ENCODE measurements at regions not wholly inside any gene's neighbourhood (a gene's known extent, or its start where the extent isn't known, plus 50 kb on each side); places are given as distances from the start of the nearest gene placed in this dataset.

DNA sequence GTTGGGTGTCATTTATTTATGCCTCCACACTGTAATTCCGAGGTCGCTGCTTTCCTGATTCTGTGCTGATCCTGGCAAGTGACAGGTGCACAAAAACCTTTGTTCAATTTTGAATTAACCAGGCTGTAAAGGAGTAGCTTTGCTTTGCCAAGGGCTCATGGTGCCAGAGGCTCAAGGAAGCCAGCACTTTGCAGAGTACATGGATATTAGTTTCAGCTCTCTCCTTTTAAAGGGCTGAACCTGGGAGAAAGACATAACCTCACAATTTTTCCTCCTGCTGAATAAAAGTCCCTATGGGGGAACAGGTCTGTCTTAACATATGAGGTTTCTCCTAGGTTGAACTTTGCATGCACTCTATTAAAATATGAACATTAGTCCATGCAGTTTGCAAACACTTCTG, 227.6 kb upstream of the WSB1 start:
- Histone ChIP-seq H3K4me3 (ENCODE audit: control insufficient read depth in 2 of 3, extremely low read depth in 1 of 3, insufficient read depth in 2 of 3, low read depth in 1 of 3, low read length in 3 of 3) (no peak overlapping the region), H3K4me2 (ENCODE audit: control insufficient read depth, extremely low read depth, insufficient read depth, low read depth, low read length) (no peak overlapping the region), H3K27ac (ENCODE audit: control insufficient read depth, insufficient read depth, low read length) (no peak overlapping the region), H3K36me3 (ENCODE audit: control insufficient read depth in 2 of 2, extremely low read depth in 1 of 2, insufficient read depth in 2 of 2, low read length in 2 of 2) (no peaks in the 10 kb centered on the region), H3K9me3 (ENCODE audit: control insufficient read depth, low read depth, low read length) (no peaks in the 10 kb centered on the region), H3K79me2 (ENCODE audit: control insufficient read depth, insufficient read depth, low read length) (no peaks in the 10 kb centered on the region), H3K4me1 (ENCODE audit: control insufficient read depth, extremely low read depth, insufficient read depth, low read length) (no peaks in the 10 kb centered on the region), H4K20me1 (ENCODE audit: control insufficient read depth, extremely low read depth, insufficient read depth, low read length) (no peaks in the 10 kb centered on the region), H3K9ac (ENCODE audit: control insufficient read depth, extremely low read depth, insufficient read depth, low read length) (no peak overlapping the region), H3K27me3 (ENCODE audit: control insufficient read depth, extremely low read depth, insufficient read depth, low read length) (no peaks in the 10 kb centered on the region), H2AFZ (ENCODE audit: control insufficient read depth, low read length) (no peak overlapping the region), H3K9me1 (ENCODE audit: control insufficient read depth, extremely low read depth, insufficient read depth, low read length) (no peaks in the 10 kb centered on the region)
- dilution Hi-C loops (cut with MboI; ENCODE audit: extremely low pct_ligation_motif_present, low sequenced_read_pairs) = no loop called here
- no peak for TF ChIP-seq EZH2 (IDR thresholded peaks at IDR 0.05; ENCODE audit: low read length)
- TF ChIP-seq, protein P1, sequence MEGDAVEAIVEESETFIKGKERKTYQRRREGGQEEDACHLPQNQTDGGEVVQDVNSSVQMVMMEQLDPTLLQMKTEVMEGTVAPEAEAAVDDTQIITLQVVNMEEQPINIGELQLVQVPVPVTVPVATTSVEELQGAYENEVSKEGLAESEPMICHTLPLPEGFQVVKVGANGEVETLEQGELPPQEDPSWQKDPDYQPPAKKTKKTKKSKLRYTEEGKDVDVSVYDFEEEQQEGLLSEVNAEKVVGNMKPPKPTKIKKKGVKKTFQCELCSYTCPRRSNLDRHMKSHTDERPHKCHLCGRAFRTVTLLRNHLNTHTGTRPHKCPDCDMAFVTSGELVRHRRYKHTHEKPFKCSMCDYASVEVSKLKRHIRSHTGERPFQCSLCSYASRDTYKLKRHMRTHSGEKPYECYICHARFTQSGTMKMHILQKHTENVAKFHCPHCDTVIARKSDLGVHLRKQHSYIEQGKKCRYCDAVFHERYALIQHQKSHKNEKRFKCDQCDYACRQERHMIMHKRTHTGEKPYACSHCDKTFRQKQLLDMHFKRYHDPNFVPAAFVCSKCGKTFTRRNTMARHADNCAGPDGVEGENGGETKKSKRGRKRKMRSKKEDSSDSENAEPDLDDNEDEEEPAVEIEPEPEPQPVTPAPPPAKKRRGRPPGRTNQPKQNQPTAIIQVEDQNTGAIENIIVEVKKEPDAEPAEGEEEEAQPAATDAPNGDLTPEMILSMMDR (optimal IDR thresholded peaks at IDR 0.05 in 1 of 3, IDR thresholded peaks at IDR 0.05 in 1 of 3, conservative IDR thresholded peaks at IDR 0.05 in 1 of 3; ENCODE audit: extremely low read depth in 1 of 3, insufficient read depth in 2 of 3, low read length in 3 of 3) = no peak
- FAIRE-seq = no peak
- no peak for DNase-seq (ENCODE audit: low read depth, low spot score)

DNA sequence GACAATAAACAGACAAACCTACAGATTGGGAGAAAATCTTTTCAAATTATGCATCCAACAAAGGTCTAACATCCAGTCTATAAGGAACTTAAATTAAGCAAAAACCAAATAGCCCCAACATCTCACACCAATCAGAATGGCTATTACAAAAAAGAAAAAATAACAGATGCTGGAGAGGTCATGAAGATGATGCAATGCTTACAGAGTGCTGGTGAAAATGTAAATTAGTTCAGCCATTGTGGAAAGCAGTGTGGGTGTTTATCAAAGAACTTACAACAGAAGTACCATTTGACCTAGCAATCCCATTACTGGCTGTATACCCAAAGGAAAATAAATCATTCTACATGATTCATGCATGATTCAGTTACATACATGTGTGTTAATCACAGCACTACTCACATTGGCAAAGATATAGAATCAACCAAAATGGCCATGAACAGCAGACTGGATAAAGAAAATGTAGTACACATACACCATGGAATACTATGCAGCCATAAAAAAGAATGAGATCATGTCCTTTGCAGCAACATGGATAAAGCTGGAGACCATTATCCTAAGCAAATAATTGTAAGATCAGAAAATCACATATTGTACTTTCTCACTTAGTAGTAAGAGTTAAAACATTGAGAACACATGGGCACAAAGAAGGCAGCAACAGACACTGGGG, 223.9 kb upstream of the WSB1 start:
- Histone ChIP-seq H3K4me1 (ENCODE audit: control insufficient read depth, extremely low read depth, insufficient read depth, low read length) (no peaks in the 10 kb centered on the region), H3K27ac (ENCODE audit: control insufficient read depth, insufficient read depth, low read length) (no peak overlapping the region), H3K9me3 (ENCODE audit: control insufficient read depth, low read depth, low read length) (no peaks in the 10 kb centered on the region), H3K36me3 (ENCODE audit: control insufficient read depth in 2 of 2, extremely low read depth in 1 of 2, insufficient read depth in 2 of 2, low read length in 2 of 2) (no peaks in the 10 kb centered on the region), H4K20me1 (ENCODE audit: control insufficient read depth, extremely low read depth, insufficient read depth, low read length) (no peaks in the 10 kb centered on the region), H3K27me3 (ENCODE audit: control insufficient read depth, extremely low read depth, insufficient read depth, low read length) (no peaks in the 10 kb centered on the region), H3K4me2 (ENCODE audit: control insufficient read depth, extremely low read depth, insufficient read depth, low read depth, low read length) (no peak overlapping the region), H3K4me3 (ENCODE audit: control insufficient read depth in 2 of 3, extremely low read depth in 1 of 3, insufficient read depth in 2 of 3, low read depth in 1 of 3, low read length in 3 of 3) (no peak overlapping the region), H3K79me2 (ENCODE audit: control insufficient read depth, insufficient read depth, low read length) (no peaks in the 10 kb centered on the region), H3K9me1 (ENCODE audit: control insufficient read depth, extremely low read depth, insufficient read depth, low read length) (no peaks in the 10 kb centered on the region), H2AFZ (ENCODE audit: control insufficient read depth, low read length) (no peak overlapping the region), H3K9ac (ENCODE audit: control insufficient read depth, extremely low read depth, insufficient read depth, low read length) (no peak overlapping the region)
- dilution Hi-C loops (cut with MboI; ENCODE audit: extremely low pct_ligation_motif_present, low sequenced_read_pairs) = no loop called here
- DNase-seq (ENCODE audit: low read depth, low spot score) (no peak), FAIRE-seq (no peak)
- TF ChIP-seq EZH2 (IDR thresholded peaks at IDR 0.05; ENCODE audit: low read length) = no peak
- TF ChIP-seq, protein P1 (optimal IDR thresholded peaks at IDR 0.05 in 1 of 3, IDR thresholded peaks at IDR 0.05 in 1 of 3, conservative IDR thresholded peaks at IDR 0.05 in 1 of 3; ENCODE audit: extremely low read depth in 1 of 3, insufficient read depth in 2 of 3, low read length in 3 of 3) = no peak

Measured in keratinocyte (primary cell).